ENCODE measurements at regions not wholly inside any gene's neighbourhood (a gene's known extent, or its start where the extent isn't known, plus 50 kb on each side); places are given as distances from the start of the nearest gene placed in this dataset.

GRCh38 chr9:3689555-3689954 is 163.8 kb upstream of the RFX3 start:
- TF ChIP-seq EZH2 (IDR thresholded peaks at IDR 0.05; ENCODE audit: borderline replicate concordance, low read depth, low read length, severe bottlenecking) (no peak), CTCF (IDR thresholded peaks at IDR 0.05; ENCODE audit: borderline replicate concordance, extremely low read depth, low read length, poor library complexity, severe bottlenecking) (no peak)
